Liver (tissue), 8 donors: ENCODE measurements at regions not wholly inside any gene's neighbourhood (a gene's known extent, or its start where the extent isn't known, plus 50 kb on each side); places are given as distances from the start of the nearest gene placed in this dataset.

Source experiments
- DNase-seq: peaks from one replicate; pipeline ENCODE4 v3.0.0-alpha.2; 2017; ENCODE audit warnings: low spot score
- H3K27ac ChIP-seq, 2 donors: one replicate each; pipeline ENCODE4 v1.7.0; 2013; ENCODE audit warnings: inconsistent platforms in 2 of 2, low read length in 2 of 2, control low read depth in 1 of 2, low read depth in 1 of 2, mild to moderate bottlenecking in 1 of 2
- H3K27me3 ChIP-seq, 4 donors: one replicate each; pipeline versions ENCODE4 v1.6.1 to v1.7.0; 2013; ENCODE audit warnings: low read length in 3 of 4, inconsistent platforms in 1 of 4, mild to moderate bottlenecking in 1 of 4, moderate library complexity in 1 of 4; ENCODE audit not compliant: control insufficient read depth in 4 of 4, insufficient read depth in 4 of 4
- H3K36me3 ChIP-seq, 4 donors: one replicate each; pipeline versions ENCODE4 v1.6.1 to v1.7.0; 2013; ENCODE audit warnings: low read length in 3 of 4, mild to moderate bottlenecking in 3 of 4, low read depth in 1 of 4, moderate library complexity in 1 of 4; ENCODE audit not compliant: control insufficient read depth in 4 of 4, insufficient read depth in 3 of 4
- H3K4me1 ChIP-seq, 4 donors: one replicate each; pipeline versions ENCODE4 v1.6.1 to v1.7.0; 2013; ENCODE audit warnings: low read length in 3 of 4, mild to moderate bottlenecking in 3 of 4, moderate library complexity in 1 of 4; ENCODE audit not compliant: control insufficient read depth in 4 of 4, insufficient read depth in 4 of 4
- H3K4me3 ChIP-seq, 3 donors: one replicate each; pipeline versions ENCODE4 v1.6.1 to v1.7.0; 2013; ENCODE audit warnings: low read length in 3 of 3, control low read depth in 1 of 3, low read depth in 1 of 3, mild to moderate bottlenecking in 1 of 3
- H3K9ac ChIP-seq, 2 donors: one replicate each; pipeline ENCODE4 v1.7.0; 2013; ENCODE audit warnings: low read length in 2 of 2, mild to moderate bottlenecking in 2 of 2, moderate library complexity in 2 of 2, control low read depth in 1 of 2, low read depth in 1 of 2
- H3K9me3 ChIP-seq, 4 donors: one replicate each; pipeline versions ENCODE4 v1.6.1 to v1.7.0; 2013; ENCODE audit warnings: low read length in 3 of 4; ENCODE audit not compliant: control insufficient read depth in 4 of 4
- ATF3 ChIP-seq: IDR thresholded peaks from 2 replicates; pipeline ENCODE4 v1.6.1; 2016; ENCODE audit warnings: antibody characterized with exemption
- CTCF ChIP-seq: fragments of 150-350 bp; IDR thresholded peaks from 2 replicates; pipeline ENCODE4 v1.5.1; 2017; ENCODE audit warnings: improper control_type of control experiment, low read depth, low read length; ENCODE audit not compliant: missing input control
- EGR1 ChIP-seq, 2 donors: IDR thresholded peaks; 2 replicates each; pipeline ENCODE4 v1.6.1; 2016 to 2018; ENCODE audit warnings: antibody characterized with exemption in 2 of 2, low read depth in 2 of 2
- FOXA1 ChIP-seq: IDR thresholded peaks from 2 replicates; pipeline ENCODE4 v1.6.1; 2016; ENCODE audit warnings: antibody characterized with exemption
- FOXA2 ChIP-seq: IDR thresholded peaks from 2 replicates; pipeline ENCODE4 v1.6.1; 2016; ENCODE audit warnings: antibody characterized with exemption
- GABPA ChIP-seq, 2 donors: IDR thresholded peaks in 1 of 2; conservative IDR thresholded peaks in 1 of 2; 2 replicates each; pipeline ENCODE4 v1.6.1; 2016; ENCODE audit warnings: antibody characterized with exemption in 2 of 2, mild to moderate bottlenecking in 1 of 2, moderate library complexity in 1 of 2
- HNF4A ChIP-seq, 2 donors: conservative IDR thresholded peaks; 2 replicates each; pipeline ENCODE4 v1.6.1; 2016; ENCODE audit warnings: antibody characterized with exemption in 2 of 2, mild to moderate bottlenecking in 2 of 2
- HNF4G ChIP-seq: IDR thresholded peaks from 2 replicates; pipeline ENCODE4 v1.6.1; 2016; ENCODE audit warnings: antibody characterized with exemption
- JUND ChIP-seq, 2 donors: IDR thresholded peaks; 2 replicates each; pipeline ENCODE4 v1.6.1; 2016; ENCODE audit warnings: antibody characterized with exemption in 2 of 2
- MAX ChIP-seq: IDR thresholded peaks from 2 replicates; pipeline ENCODE4 v1.6.1; 2016; ENCODE audit warnings: antibody characterized with exemption
- NR2F2 ChIP-seq: IDR thresholded peaks from 2 replicates; pipeline ENCODE4 v1.6.1; 2016; ENCODE audit warnings: antibody characterized with exemption
- RAD21 ChIP-seq, 2 donors: IDR thresholded peaks; 2 replicates each; pipeline ENCODE4 v1.6.1; 2016; ENCODE audit warnings: antibody characterized with exemption in 2 of 2, mild to moderate bottlenecking in 2 of 2
- REST ChIP-seq: IDR thresholded peaks from 2 replicates; pipeline ENCODE4 v1.6.1; 2016; ENCODE audit warnings: antibody characterized with exemption, mild to moderate bottlenecking
- RXRA ChIP-seq, 2 donors: IDR thresholded peaks; 2 replicates each; pipeline ENCODE4 v1.6.1; 2017 to 2018; ENCODE audit warnings: antibody characterized with exemption in 2 of 2, mild to moderate bottlenecking in 1 of 2
- SP1 ChIP-seq: IDR thresholded peaks from 2 replicates; pipeline ENCODE4 v1.6.1; 2018; ENCODE audit warnings: antibody characterized with exemption, mild to moderate bottlenecking
- TAF1 ChIP-seq: conservative IDR thresholded peaks from 2 replicates; pipeline ENCODE4 v1.6.1; 2016; ENCODE audit warnings: antibody characterized with exemption, mild to moderate bottlenecking
- YY1 ChIP-seq: IDR thresholded peaks from 2 replicates; pipeline ENCODE4 v1.6.1; 2016; ENCODE audit warnings: antibody characterized with exemption, mild to moderate bottlenecking
- ZBTB33 ChIP-seq: IDR thresholded peaks from 2 replicates; pipeline ENCODE4 v1.6.1; 2016; ENCODE audit warnings: antibody characterized with exemption
- WGBS: extraction: QIAGEN DNeasy Blood & Tissue Kit; methylation state at CpG from one replicate; pipeline ENCODE4 v1.1.7; 2013; 5-methylcytosine and 5-hydroxymethylcytosine counted together
- donor health status: healthy.
- donor health status: healthy.
- donor health status: healthy.
- donor health status: healthy.
- donor health status: healthy.

GRCh38 chr12:85642288-85642687 lies 193.9 kb downstream of the RASSF9 start:
- TF ChIP-seq FOXA1: no peak
- no peak for TF ChIP-seq TAF1
- TF ChIP-seq GABPA (IDR thresholded peaks at IDR 0.05 in 1 of 2, conservative IDR thresholded peaks at IDR 0.05 in 1 of 2): no peak
- no peak for TF ChIP-seq HNF4G
- TF ChIP-seq JUND (IDR thresholded peaks at IDR 0.05): no peak
- no peak for TF ChIP-seq ATF3
- no peak for TF ChIP-seq CTCF
- TF ChIP-seq FOXA2: no peak
- Histone ChIP-seq H3K4me1 (no peaks in the 10 kb centered on the region), H3K27me3 (no peaks in the 10 kb centered on the region), H3K27ac (no peak overlapping the region), H3K36me3 (no peaks in the 10 kb centered on the region), H3K9me3 (no peaks in the 10 kb centered on the region), H3K4me3 (no peak overlapping the region), H3K9ac (no peak overlapping the region)
- WGBS: 90% methylated on average over 2 of the region's 2 CpGs
- DNase-seq: no peak

GRCh38 chr12:85642808-85643207 lies 193.4 kb downstream of the RASSF9 start:
- H3K27ac ChIP-seq: no peak overlapping the region
- H3K9me3 ChIP-seq: no peaks in the 10 kb centered on the region
- no peak overlapping the region for H3K9ac ChIP-seq
- H3K36me3 ChIP-seq: no peaks in the 10 kb centered on the region
- H3K4me1 ChIP-seq: no peaks in the 10 kb centered on the region
- peak; percentile 48 for TF ChIP-seq SP1
- TF ChIP-seq FOXA1: peak; percentile 99
- peak in 1 of 2 donors; percentile 34 for TF ChIP-seq JUND (IDR thresholded peaks at IDR 0.05)
- no peak for TF ChIP-seq EGR1 (IDR thresholded peaks at IDR 0.05; ENCODE audit: low read depth in 2 of 2)
- TF ChIP-seq MAX: no peak
- TF ChIP-seq GABPA (IDR thresholded peaks at IDR 0.05 in 1 of 2, conservative IDR thresholded peaks at IDR 0.05 in 1 of 2): no peak
- TF ChIP-seq REST: no peak
- peak; percentile 25 to 57 for TF ChIP-seq RXRA (IDR thresholded peaks at IDR 0.05)
- TF ChIP-seq NR2F2: no peak
- TF ChIP-seq ATF3: peak; percentile 95
- no peak for TF ChIP-seq ZBTB33
- TF ChIP-seq HNF4G: no peak
- peak; percentile 31 for TF ChIP-seq YY1
- TF ChIP-seq FOXA2: peak; percentile 99
- TF ChIP-seq RAD21 (IDR thresholded peaks at IDR 0.05): peak; percentile 74 to 84
- no peak for TF ChIP-seq TAF1
- peak; percentile 75 to 80 for TF ChIP-seq HNF4A (conservative IDR thresholded peaks at IDR 0.05)
- TF ChIP-seq CTCF: peak; percentile 69
- no peaks in the 10 kb centered on the region for H3K27me3 ChIP-seq
- DNase-seq: no peak
- no peak overlapping the region for H3K4me3 ChIP-seq
- 43% methylated on average over 5 of the region's 5 CpGs for WGBS
